ENCODE measurements at regions not wholly inside any gene's neighbourhood (a gene's known extent, or its start where the extent isn't known, plus 50 kb on each side); places are given as distances from the start of the nearest gene placed in this dataset.
A peak's percentile ranks its signal among the peaks of the same experiment; 100 is the strongest.

- DNase-seq = no peak
These were observed 314.4 kb upstream of the MSX2 start for GRCh38 chr5:174409971-174410370.

GRCh38 chr5:174410716-174411478 is 313.5 kb upstream of the MSX2 start:
- no peak for DNase-seq

GRCh38 chr5:174411479-174411819 is 312.9 kb upstream of the MSX2 start:
- DNase-seq = no peak

DNA sequence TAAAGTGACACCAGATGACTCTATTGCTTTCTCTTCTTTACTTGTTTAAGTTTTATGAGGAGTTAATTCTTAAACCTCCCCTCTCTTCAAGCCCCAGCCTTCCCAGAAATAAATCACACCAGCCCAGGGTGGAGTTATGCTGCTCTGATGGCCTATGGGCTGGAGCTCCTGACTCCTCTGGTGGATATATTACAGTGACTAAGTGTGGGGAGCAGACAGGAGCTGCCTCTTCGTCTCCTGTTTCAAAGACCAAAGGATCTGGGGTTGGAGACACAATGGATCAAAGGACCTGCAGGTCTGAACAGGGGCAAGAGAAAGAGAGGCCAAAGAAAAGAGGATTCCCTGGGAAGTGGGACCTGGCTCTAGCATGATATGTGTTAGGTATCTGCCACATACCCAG is 312.0 kb upstream of the MSX2 start:
- DNase-seq = no peak

- no peak for DNase-seq
These were observed 311.4 kb upstream of the MSX2 start for GRCh38 chr5:174412941-174413340.

- peak in 1 of 3 donors; percentile 20 for DNase-seq
These were observed 310.6 kb upstream of the MSX2 start for GRCh38 chr5:174413567-174414314.

DNA sequence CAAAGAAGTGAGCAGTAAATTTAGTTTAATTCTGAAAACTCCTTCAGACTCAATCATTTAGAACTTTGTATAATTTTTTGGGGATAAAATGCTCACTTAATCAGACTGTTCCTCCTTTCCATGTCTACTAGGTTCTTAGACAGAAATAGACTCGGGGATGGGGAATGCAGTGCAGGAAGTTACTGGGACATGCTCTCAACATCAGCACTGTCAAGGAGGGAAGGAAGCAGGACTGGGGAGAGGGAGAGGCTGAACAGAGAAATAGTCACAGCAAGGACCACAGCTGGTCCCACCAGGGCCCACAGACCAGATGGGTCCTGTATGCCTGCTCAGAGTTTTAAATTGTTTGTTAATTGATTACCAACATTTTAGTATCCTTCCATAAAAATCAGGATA is 310.1 kb upstream of the MSX2 start:
- DNase-seq = no peak

DNA sequence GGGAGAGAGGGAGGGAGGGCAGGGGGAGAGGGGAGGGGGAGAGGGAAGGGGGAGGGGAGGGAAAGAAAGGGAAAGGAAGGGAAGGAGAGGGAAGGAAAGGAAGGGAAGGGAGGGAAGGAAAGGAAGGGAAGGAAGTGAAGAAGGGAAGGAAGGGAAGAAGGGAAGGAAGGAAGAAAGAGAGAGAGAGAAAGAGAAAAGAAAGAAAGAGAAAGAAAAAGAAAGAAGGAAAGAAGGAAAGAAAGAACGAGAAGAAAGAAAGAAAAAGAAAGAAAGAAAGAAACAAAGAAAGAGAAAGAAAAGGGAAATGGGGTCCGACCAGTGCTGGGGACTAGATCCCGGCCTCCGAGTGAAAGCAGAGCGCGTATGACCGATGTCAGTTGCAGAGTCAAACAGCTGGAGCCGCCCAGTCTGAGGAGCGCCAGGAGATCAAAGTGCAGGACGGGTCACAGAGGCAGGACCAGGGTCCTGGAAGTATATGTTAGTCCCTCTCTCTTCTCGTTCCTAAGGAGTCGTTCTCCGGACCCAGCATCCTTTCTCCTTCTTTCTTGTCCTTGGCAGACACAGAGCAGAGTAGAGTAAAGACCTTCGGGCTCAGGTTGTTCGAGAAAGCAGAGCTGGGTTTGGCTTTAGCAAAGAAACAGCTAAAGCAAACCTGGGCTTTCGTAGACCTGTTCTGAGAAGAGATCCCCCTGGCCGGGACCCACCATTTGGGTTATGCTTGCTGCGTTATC is 305.4 kb upstream of the MSX2 start:
- no peak for DNase-seq

DNA sequence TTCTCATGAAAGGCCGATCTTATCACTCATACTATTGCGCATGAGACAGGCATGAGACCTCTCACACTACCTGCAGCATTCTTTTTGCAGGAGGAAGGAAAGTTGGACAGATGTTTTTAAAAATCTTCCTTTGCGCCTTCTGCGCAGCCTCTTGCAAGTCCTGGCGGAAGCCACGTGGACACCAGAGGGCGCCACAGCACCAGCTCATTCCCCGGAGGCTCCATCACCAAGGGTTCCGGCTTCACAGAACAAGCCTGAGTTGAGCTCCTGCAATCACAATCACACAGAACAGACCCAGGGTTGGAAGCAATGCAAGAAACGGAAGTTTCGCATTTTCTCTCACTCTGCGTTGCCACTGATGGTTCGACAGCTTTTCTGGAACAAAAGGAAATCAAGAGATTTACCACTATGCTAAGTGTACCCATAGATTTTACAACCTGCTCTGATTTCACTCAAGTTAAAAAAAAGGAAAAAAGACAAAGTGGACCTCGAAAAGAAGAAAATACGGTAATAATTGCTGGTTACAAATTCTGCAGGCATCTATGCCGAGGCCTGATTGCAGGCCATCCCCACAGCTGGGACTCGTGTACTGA is 304.7 kb upstream of the MSX2 start:
- peak; percentile 80 to 91 (median 89) for DNase-seq

DNA sequence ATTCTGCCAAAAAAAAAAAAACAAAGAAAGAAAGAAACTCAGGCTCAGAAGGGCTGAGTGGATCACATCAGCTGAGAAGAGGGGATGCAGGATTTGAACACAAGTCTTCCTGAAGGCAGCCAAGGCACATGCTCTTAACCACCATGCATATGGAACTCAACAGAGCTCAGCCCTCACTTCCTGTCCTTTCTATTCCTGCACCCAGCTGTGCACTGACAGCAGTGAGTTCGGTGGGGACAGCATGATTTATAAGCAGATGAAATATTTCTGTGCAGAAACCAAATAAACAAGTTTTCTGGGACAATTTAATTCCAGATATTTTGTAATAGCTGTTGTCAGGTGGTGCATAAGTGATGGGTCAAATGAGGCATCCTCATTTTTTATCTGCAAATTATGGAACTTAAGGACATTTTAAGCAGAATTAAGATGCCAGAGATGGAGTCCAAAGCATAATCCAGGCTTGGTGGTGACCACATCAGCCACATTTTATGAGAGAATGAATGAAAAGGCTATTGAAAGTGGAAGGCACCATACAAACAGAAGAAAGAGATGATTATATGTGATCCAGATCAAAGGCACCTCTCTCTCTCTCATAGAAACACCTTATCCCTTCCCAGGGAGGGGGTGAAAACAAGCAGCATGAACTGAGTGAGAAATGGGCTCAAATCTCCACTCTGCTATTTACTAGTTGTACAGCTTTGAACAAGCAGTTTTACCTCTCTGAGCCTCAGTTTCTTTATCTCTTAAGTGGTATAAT is 303.6 kb upstream of the MSX2 start:
- DNase-seq = no peak

DNA sequence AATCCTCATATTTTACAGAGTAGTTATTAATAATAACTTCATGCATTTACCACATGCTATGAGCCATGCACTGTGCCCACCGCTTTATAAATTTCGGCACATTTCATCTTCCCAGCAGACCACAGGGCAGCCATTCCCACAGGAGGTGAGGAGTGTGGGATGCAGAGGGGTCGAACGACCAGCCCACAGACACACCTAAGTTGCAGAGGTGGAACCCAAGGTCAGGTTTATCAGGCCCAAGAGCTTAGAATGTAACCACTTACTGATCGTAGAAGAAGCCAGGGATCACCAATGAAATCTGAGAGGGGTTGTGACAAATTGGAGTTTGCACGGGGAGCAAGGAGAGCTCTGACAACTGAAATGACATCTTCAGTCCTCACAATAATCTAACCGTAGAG is 303.0 kb upstream of the MSX2 start:
- no peak for DNase-seq

GRCh38 chr5:174423558-174423957 is 300.8 kb upstream of the MSX2 start:
- peak; percentile 55 to 67 (median 61) for DNase-seq

GRCh38 chr5:174424219-174425053 is 299.9 kb upstream of the MSX2 start:
- peak in 1 of 3 donors; percentile 40 for DNase-seq

DNA sequence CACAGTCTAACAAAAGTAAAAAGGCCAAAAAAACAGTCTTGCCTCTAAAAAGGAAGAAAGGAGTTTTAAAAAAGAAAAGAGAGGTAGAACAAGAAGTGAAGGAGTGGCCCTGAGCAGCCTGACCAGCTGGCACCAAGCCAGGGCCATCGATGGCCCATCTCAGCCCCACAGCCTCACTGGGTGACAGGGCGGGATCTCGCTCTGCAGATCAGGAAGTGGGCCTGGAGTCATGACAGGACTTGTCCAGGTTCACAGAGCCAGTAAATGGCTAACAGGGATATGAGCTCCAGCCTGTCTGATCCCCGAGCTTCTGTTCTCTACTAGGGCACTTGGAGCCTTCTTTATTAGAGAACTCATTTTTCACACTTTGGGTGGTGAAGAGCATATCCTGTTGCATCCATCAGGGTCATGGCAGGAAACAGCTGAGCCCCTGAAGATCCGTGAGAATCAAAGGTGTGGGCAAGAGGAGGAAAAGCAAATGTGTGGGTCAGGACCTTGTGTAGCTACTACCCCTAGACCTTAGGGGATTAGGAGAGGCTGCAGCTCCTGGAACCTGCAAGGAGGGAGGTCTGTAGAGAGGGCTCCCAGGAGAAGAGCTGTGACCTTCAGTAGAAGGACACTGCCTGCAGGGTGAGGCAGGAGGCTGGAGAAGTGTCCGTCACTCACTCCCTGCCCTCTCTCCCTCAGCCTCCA is 299.0 kb upstream of the MSX2 start:
- DNase-seq = no peak

DNA sequence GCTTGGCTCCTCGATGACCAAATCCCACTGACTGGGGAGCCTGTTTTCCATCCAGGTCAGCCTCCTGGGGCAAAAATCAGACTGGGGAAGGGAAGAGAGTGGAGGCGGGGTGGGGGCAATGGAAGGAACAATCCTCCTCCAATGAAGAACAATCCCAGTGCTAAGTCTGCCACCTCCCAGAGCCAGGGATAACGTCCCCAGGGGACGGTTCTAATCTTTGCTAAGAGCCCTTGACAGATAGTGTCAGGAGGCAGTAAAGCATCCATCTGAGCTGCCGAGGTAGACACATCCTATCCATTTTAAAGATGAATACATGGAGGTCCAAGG is 298.5 kb upstream of the MSX2 start:
- no peak for DNase-seq

DNA sequence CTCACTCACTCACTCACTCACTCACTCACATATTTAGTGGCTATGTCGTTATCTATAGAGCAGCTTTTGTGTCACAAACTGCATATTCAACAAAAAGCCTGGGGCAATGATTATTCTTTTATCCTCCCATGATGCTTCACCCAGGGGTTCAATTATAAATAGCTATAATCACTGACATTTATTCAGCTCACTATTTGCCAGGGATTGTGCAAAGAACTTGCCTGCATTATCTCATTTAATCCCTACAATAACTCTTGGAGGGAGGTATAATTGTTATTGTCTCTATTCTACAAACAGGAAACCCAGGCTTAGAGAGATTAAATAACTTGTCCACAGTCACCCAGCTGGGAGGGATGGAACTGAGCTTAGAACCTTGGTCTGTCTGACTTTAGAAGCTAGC is 298.0 kb upstream of the MSX2 start:
- no peak for DNase-seq

GRCh38 chr5:174426851-174427250 is 297.5 kb upstream of the MSX2 start:
- no peak for DNase-seq

GRCh38 chr5:174427304-174427703 is 297.1 kb upstream of the MSX2 start:
- DNase-seq = no peak

- no peak for DNase-seq
These were observed 295.5 kb upstream of the MSX2 start for GRCh38 chr5:174428895-174429294.

GRCh38 chr5:174430940-174431339 is 293.4 kb upstream of the MSX2 start:
- no peak for DNase-seq

All from muscle of back (tissue), 3 donors.